Spleen (tissue), 7 donors: ENCODE measurements at regions not wholly inside any gene's neighbourhood (a gene's known extent, or its start where the extent isn't known, plus 50 kb on each side); places are given as distances from the start of the nearest gene placed in this dataset.

Experiments used
- CTCF ChIP-seq, 11 experiments: fragments of 200-600 bp in 7 of 11; fragments of 450-650 bp in 4 of 11; sonication (generic) in 4 of 11; IDR thresholded peaks in 8 of 11; conservative IDR thresholded peaks in 3 of 11; 1 replicate in 7 of 11; 2 replicates in 4 of 11; pipeline versions ENCODE4 v1.4.0 to v1.8.0; 2016 to 2021; ENCODE audit warnings: antibody characterized with exemption in 11 of 11, inconsistent platforms in 4 of 11, mild to moderate bottlenecking in 1 of 11
- POLR2A ChIP-seq, 3 donors: fragments of 450-650 bp; IDR thresholded peaks; one replicate each; pipeline ENCODE4 v1.5.1; 2017; ENCODE audit warnings: antibody characterized with exemption in 3 of 3, mild to moderate bottlenecking in 1 of 3
- donor health status: DM: no; HTN: no; CAD: no; lungs with moderate emphysema.
- donor health status: DM: no; HTN: no; CAD: no.
- donor health status: DM: no; HTN: no; CAD: no.

- TF ChIP-seq CTCF (IDR thresholded peaks at IDR 0.05 in 8 of 11, conservative IDR thresholded peaks at IDR 0.05 in 3 of 11), result no peak
- TF ChIP-seq POLR2A (IDR thresholded peaks at IDR 0.05), result no peak
Observed at GRCh38 chr4:117817301-117817700, 217.0 kb upstream of the NDST3 start.
